Fibroblast of mammary gland (primary cell): ENCODE measurements at regions not wholly inside any gene's neighbourhood (a gene's known extent, or its start where the extent isn't known, plus 50 kb on each side); places are given as distances from the start of the nearest gene placed in this dataset.
A peak's percentile ranks its signal among the peaks of the same experiment; 100 is the strongest.

Source experiments
- DNase-seq: peaks from one replicate; pipeline ENCODE4 v3.0.0-alpha.2; 2010; ENCODE audit warnings: low read depth
- H3K4me3 ChIP-seq: 2 replicates; pipeline ENCODE4 v1.5.1; 2011; ENCODE audit warnings: low read depth, mild to moderate bottlenecking, low read length, moderate library complexity; ENCODE audit not compliant: control insufficient read depth
- TF ChIP-seq, protein P1 (sequence below): conservative IDR thresholded peaks from 2 replicates; pipeline ENCODE4 v1.5.1; 2011; ENCODE audit warnings: low read depth, low read length, inconsistent platforms; ENCODE audit not compliant: control insufficient read depth, insufficient read depth

- TF ChIP-seq, protein P1, sequence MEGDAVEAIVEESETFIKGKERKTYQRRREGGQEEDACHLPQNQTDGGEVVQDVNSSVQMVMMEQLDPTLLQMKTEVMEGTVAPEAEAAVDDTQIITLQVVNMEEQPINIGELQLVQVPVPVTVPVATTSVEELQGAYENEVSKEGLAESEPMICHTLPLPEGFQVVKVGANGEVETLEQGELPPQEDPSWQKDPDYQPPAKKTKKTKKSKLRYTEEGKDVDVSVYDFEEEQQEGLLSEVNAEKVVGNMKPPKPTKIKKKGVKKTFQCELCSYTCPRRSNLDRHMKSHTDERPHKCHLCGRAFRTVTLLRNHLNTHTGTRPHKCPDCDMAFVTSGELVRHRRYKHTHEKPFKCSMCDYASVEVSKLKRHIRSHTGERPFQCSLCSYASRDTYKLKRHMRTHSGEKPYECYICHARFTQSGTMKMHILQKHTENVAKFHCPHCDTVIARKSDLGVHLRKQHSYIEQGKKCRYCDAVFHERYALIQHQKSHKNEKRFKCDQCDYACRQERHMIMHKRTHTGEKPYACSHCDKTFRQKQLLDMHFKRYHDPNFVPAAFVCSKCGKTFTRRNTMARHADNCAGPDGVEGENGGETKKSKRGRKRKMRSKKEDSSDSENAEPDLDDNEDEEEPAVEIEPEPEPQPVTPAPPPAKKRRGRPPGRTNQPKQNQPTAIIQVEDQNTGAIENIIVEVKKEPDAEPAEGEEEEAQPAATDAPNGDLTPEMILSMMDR = no peak
- no peak for DNase-seq
- no peak overlapping the region for H3K4me3 ChIP-seq
These were observed 96.2 kb upstream of the PAPPA start for GRCh38 chr9:116057371-116057770.

GRCh38 chr9:116058421-116058820 is 95.2 kb upstream of the PAPPA start:
- TF ChIP-seq, protein P1 = no peak
- peak; percentile 28 for DNase-seq

GRCh38 chr9:116059466-116059865 is 94.1 kb upstream of the PAPPA start:
- no peak overlapping the region for H3K4me3 ChIP-seq
- TF ChIP-seq, protein P1 = no peak
- peak; percentile 19 for DNase-seq

More at GRCh38 chr9:116058421-116058820, 95.2 kb upstream of the PAPPA start:
- no peak overlapping the region for H3K4me3 ChIP-seq

GRCh38 chr9:116060631-116061030 is 93.0 kb upstream of the PAPPA start:
- TF ChIP-seq, protein P1 = no peak
- DNase-seq = no peak
- H3K4me3 ChIP-seq = no peak overlapping the region

DNA sequence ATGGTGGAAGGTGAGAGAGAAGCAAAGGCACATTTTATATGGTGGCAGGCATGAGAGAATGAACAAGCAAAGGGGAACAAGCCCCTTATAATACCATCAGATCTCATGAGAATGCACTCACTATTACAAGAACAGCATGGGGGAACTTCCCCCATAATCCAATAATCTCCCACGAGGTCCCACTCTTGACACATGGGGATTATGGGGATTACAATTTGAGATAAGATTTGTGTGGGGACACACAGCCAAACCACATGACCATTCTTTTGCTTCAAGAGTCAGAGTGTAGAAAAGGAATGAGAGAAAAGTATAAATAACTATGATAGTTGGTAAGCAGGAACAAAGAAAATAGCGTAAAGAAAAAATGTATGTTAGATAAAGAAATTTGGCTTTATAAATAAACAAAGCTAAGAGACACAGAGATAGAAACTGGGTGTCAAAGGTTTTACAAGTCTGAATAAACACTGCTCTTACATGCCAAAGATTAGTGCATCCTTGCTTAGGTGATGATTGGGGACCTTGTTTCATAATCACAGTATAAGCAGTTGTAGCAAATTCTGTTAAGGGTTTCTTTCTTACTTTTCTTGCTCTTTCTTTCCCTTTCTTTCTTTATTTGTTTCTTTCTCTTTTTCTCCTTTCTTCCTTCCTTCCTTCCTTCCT is 91.9 kb upstream of the PAPPA start:
- TF ChIP-seq, protein P1 = no peak
- DNase-seq = no peak
- no peak overlapping the region for H3K4me3 ChIP-seq

DNA sequence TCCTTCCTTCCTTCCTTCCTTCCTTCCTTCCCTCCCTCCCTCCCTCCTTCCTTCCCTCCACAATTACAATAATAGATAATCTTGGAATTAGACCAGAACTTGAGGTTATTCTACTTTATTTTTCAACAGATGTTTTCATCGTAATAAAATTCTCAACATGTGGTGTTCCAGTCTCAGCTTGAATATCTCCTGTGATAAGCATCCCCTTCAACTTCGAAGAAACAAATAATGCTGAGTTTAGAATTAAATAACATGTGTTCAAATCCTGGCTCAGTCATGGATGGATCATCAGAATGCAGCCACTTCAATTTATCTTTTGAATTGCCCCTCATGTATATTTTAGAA is 91.4 kb upstream of the PAPPA start:
- H3K4me3 ChIP-seq = no peak overlapping the region
- TF ChIP-seq, protein P1 = no peak
- no peak for DNase-seq

- H3K4me3 ChIP-seq = no peak overlapping the region
- DNase-seq = peak; percentile 15
- TF ChIP-seq, protein P1 = no peak
These were observed 88.6 kb upstream of the PAPPA start for GRCh38 chr9:116064970-116065369.
